ENCODE measurements at regions not wholly inside any gene's neighbourhood (a gene's known extent, or its start where the extent isn't known, plus 50 kb on each side); places are given as distances from the start of the nearest gene placed in this dataset.
A peak's percentile ranks its signal among the peaks of the same experiment; 100 is the strongest.

GRCh38 chrX:44470816-44471215 is 71.8 kb downstream of the FUNDC1 start:
- no peak for DNase-seq (ENCODE audit: low spot score)

- no peak for DNase-seq (ENCODE audit: low spot score)
These were observed 79.8 kb downstream of the FUNDC1 start for GRCh38 chrX:44462850-44463249.

- DNase-seq (ENCODE audit: low spot score) = no peak
These were observed 83.2 kb downstream of the FUNDC1 start for GRCh38 chrX:44459501-44459900.

- no peak for DNase-seq (ENCODE audit: low spot score)
These were observed 86.0 kb downstream of the FUNDC1 start for GRCh38 chrX:44456685-44457084.

GRCh38 chrX:44451056-44451455 is 91.6 kb downstream of the FUNDC1 start:
- no peak for DNase-seq (ENCODE audit: low spot score)

GRCh38 chrX:44447214-44447613 is 95.4 kb downstream of the FUNDC1 start:
- DNase-seq (ENCODE audit: low spot score) = no peak

- DNase-seq (ENCODE audit: low spot score) = no peak
These were observed 96.5 kb upstream of the EFHC2 start for GRCh38 chrX:44440006-44440405.

GRCh38 chrX:44439242-44439794 is 95.8 kb upstream of the EFHC2 start:
- no peak for DNase-seq (ENCODE audit: low spot score)

GRCh38 chrX:44435047-44435446 is 91.6 kb upstream of the EFHC2 start:
- no peak for DNase-seq (ENCODE audit: low spot score)

- DNase-seq (ENCODE audit: low spot score) = no peak
These were observed 90.1 kb upstream of the EFHC2 start for GRCh38 chrX:44433556-44433955.

- DNase-seq (ENCODE audit: low spot score) = peak; percentile 2
These were observed 89.2 kb upstream of the EFHC2 start for GRCh38 chrX:44432641-44433040.

- no peak for DNase-seq (ENCODE audit: low spot score)
These were observed 87.7 kb upstream of the EFHC2 start for GRCh38 chrX:44431194-44431593.

- no peak for DNase-seq (ENCODE audit: low spot score)
These were observed 85.6 kb upstream of the EFHC2 start for GRCh38 chrX:44428989-44429627.

GRCh38 chrX:44422631-44423030 is 79.2 kb upstream of the EFHC2 start:
- DNase-seq (ENCODE audit: low spot score) = no peak

GRCh38 chrX:44415639-44416386 is 72.3 kb upstream of the EFHC2 start:
- no peak for DNase-seq (ENCODE audit: low spot score)

GRCh38 chrX:44401151-44401550 is 57.7 kb upstream of the EFHC2 start:
- DNase-seq (ENCODE audit: low spot score) = no peak

GRCh38 chrX:44400588-44400987 is 57.1 kb upstream of the EFHC2 start:
- DNase-seq (ENCODE audit: low spot score) = no peak

GRCh38 chrX:44400161-44400560 is 56.7 kb upstream of the EFHC2 start:
- no peak for DNase-seq (ENCODE audit: low spot score)
